ENCODE measurements at regions not wholly inside any gene's neighbourhood (a gene's known extent, or its start where the extent isn't known, plus 50 kb on each side); places are given as distances from the start of the nearest gene placed in this dataset.

DNA sequence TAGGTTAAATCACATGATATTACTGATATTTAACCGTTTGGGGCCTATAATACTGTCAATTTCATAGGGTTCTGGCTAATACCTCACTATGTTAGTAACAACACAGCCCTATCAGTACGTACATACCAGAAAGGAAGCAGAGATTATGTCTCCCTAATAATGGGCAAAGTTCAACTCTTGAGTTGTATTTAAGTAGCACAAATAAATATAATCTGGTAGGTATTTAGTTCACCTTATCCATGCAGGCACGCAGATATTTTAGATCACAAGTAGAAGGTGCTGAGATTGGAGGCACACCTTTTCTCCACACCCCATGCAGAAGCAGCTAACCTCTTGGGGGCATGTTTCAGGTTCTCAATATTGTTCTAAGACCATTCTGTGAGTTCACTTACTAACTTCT, 118.9 kb downstream of the IRS1 start:
- DNase-seq: no peak

DNA sequence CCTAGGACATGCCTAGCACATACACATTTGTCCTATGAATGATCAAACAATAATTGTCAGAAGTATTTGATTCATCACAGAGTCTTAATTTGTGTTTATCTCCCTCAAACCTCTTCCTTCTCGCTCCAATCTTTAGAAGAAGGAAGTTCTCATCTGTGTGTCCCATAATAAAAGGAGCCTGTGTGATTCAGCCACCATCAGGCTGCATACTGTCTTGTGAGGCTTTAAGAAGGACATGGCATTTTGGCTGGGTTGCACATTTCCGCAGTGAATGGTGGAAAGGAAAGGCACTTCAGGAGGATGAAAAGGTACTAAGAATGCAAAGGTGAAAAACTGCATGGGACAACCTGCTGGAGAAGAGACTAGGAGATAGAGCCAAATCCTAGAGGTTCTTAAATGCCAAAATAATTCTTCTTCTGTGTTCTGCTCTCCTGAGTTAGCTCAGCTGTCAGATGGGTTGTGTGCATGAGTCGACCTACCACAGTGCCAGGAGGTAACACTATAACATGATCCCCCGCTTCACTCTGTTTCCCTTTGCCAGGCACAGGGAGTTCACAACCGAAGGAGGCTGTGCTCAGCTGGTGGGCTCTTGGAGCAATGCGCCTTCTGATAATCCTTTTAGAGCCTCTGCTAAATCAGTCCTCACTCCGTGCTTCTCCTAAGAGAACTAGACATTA, 120.1 kb downstream of the IRS1 start:
- DNase-seq: no peak

- DNase-seq: no peak
Observed at GRCh38 chr2:226678422-226678821, 121.2 kb downstream of the IRS1 start.

DNA sequence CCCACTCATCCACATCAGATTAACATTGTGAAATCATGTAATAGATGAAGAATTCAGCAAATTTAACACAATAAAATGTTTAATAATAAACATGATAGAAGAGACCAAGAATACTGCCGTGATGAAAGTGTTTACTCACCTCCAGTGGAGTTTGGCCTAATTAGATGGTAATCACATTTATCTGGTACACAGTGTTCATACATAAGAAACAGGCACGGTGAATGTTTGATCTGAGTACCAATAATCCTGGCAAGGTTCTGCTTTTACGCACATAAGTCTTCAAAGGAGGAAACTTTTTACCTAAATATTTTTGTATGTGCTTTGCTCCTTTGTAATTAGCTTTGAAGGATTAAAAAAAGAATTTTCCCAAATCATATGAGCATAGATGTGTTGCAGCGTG, 122.5 kb downstream of the IRS1 start:
- no peak for DNase-seq

- DNase-seq: no peak
Observed at GRCh38 chr2:226676618-226677017, 123.0 kb downstream of the IRS1 start.

- no peak for DNase-seq
Observed at GRCh38 chr2:226674123-226674522, 125.5 kb downstream of the IRS1 start.

DNA sequence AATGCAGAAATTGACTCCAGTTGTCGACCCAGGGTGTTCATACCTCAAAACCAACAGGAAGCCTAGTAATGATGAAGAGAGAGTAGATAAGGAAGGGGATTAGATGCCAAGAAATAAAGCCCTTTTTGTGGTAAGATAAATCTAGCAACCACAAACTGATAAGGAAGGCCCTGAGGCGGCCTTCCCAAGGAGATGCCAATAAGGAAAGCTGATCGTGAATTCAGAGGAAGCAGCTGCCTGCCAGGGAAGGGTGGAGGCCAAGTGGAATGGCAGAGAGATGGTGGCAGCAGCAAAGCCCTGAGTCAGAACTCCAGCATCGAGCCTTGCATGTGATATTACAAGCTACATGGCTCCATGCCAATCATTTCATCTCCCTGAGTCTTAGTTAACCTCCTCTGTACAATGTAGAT, 126.3 kb downstream of the IRS1 start:
- DNase-seq: no peak

- no peak for DNase-seq
Observed at GRCh38 chr2:226671141-226671676, 128.4 kb downstream of the IRS1 start.

GRCh38 chr2:226669905-226670304, 129.7 kb downstream of the IRS1 start:
- DNase-seq: no peak

- DNase-seq: no peak
Observed at GRCh38 chr2:226669249-226669648, 130.4 kb downstream of the IRS1 start.

DNA sequence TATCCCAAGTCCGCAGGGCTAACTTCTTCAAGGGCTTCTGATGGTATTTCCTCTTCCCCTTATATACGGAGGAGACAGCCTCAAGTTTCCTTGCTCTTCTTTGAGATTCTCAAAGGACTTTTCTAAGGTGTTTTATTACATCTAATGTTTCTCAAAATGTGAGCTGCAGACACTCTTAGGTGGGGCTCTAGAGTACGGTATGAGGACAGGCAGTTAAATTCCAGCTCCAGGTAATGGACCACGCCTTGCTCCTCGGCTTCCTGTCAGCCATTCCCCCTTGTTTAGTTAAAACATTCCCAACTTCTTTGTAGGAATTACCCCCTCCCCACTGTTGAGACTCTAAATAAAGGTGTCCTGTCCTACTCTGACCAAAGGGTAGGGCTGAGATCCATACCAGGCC, 131.9 kb downstream of the IRS1 start:
- DNase-seq: no peak

DNA sequence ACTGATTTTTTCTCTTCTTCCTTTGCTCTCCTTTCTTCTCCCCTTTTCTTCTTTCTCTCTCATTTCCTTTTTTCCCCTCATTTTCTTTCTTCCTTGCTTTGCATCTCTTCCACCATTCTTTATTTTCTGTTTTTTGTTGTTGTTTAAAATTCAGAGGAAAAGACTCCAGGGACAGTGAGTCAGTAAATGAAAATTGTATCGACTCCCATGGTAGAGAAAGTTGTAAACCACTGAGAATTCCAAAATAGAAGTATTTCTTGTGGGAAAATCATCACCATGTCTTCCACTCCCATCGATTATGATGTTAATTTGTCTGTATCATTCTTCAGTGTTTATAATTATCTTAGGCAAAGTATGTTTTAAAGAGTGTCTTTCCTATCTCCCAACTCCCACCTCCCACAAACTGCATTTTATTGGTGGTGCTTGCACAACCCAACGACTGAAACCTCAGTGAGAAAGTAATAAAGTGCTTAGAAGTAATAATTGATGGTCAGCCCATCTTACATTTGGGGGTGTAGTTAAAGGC, 134.3 kb downstream of the IRS1 start:
- no peak for DNase-seq

- no peak for DNase-seq
Observed at GRCh38 chr2:226664661-226665060, 135.0 kb downstream of the IRS1 start.

GRCh38 chr2:226664140-226664539, 135.5 kb downstream of the IRS1 start:
- no peak for DNase-seq

- DNase-seq: no peak
Observed at GRCh38 chr2:226661789-226662545, 137.7 kb downstream of the IRS1 start.

GRCh38 chr2:226660526-226660925, 139.1 kb downstream of the IRS1 start:
- DNase-seq: no peak

- no peak for DNase-seq
Observed at GRCh38 chr2:226660124-226660523, 139.5 kb downstream of the IRS1 start.

GRCh38 chr2:226659410-226659809, 140.2 kb downstream of the IRS1 start:
- DNase-seq: no peak

GRCh38 chr2:226658555-226658954, 141.1 kb downstream of the IRS1 start:
- DNase-seq: no peak

- no peak for DNase-seq
Observed at GRCh38 chr2:226657340-226658053, 142.1 kb downstream of the IRS1 start.

DNA sequence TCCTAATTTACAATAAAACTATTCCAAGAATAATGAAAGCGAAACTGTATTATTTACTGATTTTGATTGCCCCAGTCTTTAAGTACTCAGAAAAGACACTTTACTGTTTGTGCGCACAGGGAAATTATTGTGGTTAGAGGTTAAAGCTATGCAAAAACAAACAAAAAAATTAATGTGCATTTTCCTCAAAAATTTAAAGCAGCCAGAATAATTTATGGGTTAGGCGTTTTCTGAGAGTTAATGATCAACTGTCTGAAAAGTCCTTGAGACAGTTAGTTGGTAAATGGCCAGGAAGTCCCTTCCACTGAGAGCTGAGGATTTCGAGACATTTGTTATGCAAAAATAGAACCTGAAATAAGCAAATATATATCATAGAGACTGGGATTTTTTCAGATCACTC, 143.3 kb downstream of the IRS1 start:
- no peak for DNase-seq

- no peak for DNase-seq
Observed at GRCh38 chr2:226655871-226656270, 143.7 kb downstream of the IRS1 start.

DNA sequence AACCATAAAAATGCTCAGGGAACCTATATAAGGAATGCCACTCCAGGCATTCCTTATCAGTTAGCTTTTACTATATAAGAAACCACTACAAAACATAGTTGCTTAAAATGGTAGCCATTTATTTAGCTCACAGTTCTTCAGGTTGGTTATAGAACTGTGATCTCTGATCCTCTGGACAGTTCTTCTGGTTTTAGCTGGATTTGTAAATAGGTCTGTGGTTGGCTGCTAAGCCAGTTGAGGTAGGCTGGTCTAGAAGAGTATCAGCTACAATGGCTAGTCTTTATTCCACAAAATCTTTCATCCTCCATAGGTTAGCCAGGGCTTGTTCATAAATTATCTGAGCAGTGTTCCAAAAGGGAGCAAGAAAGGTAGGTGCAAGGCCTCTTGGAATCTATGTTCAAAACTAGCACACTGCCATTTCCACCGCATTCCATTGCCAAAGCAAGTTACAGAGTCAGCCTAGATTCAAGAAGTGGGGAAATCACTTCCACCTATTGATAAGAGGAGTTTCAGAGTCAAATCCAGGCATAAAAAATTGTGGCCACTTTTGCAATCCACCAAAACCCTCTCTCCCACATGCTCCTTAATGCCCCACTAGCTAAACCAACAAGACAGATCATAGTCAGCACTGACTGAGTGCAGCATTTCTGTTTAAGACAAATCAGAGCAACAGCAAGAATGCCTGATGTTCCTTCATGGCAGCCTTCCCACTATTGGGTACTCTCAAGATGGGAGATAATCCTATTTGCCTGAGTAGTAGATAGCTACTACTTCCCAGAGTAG, 146.4 kb downstream of the IRS1 start:
- DNase-seq: no peak
